ENCODE measurements at regions not wholly inside any gene's neighbourhood (a gene's known extent, or its start where the extent isn't known, plus 50 kb on each side); places are given as distances from the start of the nearest gene placed in this dataset.

GRCh38 chr9:1440256-1440655 is 390.1 kb downstream of the DMRT2 start:
- no peak overlapping the region for H3K27ac ChIP-seq
- no peak overlapping the region for H3K4me3 ChIP-seq
- H3K9me3 ChIP-seq = no peaks in the 10 kb centered on the region
- H3K4me1 ChIP-seq = no peaks in the 10 kb centered on the region
- no peak for DNase-seq (ENCODE audit: low spot score in 2 of 2)
- WGBS = 65% methylated on average over 3 of the region's 3 CpGs
- TF ChIP-seq POLR2A (IDR thresholded peaks at IDR 0.05) = no peak
- no peak for TF ChIP-seq CTCF (IDR thresholded peaks at IDR 0.05)
- no peak for TF ChIP-seq EP300 (IDR thresholded peaks at IDR 0.05)
- no peak for TF ChIP-seq POLR2AphosphoS5 (IDR thresholded peaks at IDR 0.05)
- H3K27me3 ChIP-seq = no peaks in the 10 kb centered on the region
- H3K36me3 ChIP-seq = no peaks in the 10 kb centered on the region

- no peak overlapping the region for H3K27ac ChIP-seq
- H3K9me3 ChIP-seq = no peaks in the 10 kb centered on the region
- no peaks in the 10 kb centered on the region for H3K4me1 ChIP-seq
- no peak overlapping the region for H3K4me3 ChIP-seq
- DNase-seq (ENCODE audit: low spot score in 2 of 2) = no peak
- H3K36me3 ChIP-seq = no peaks in the 10 kb centered on the region
- WGBS = 89% methylated on average over 1 of the region's 1 CpG
- TF ChIP-seq POLR2AphosphoS5 (IDR thresholded peaks at IDR 0.05) (no peak), CTCF (IDR thresholded peaks at IDR 0.05) (no peak), POLR2A (IDR thresholded peaks at IDR 0.05) (no peak)
- H3K27me3 ChIP-seq = no peaks in the 10 kb centered on the region
Observed at GRCh38 chr9:1442105-1442504, 391.9 kb downstream of the DMRT2 start.

- WGBS = 83% methylated on average over 1 of the region's 1 CpG
- H3K4me3 ChIP-seq = no peak overlapping the region
- no peaks in the 10 kb centered on the region for H3K36me3 ChIP-seq
- no peaks in the 10 kb centered on the region for H3K27me3 ChIP-seq
- H3K27ac ChIP-seq = no peak overlapping the region
- TF ChIP-seq POLR2AphosphoS5 (IDR thresholded peaks at IDR 0.05) (no peak), EP300 (IDR thresholded peaks at IDR 0.05) (no peak), POLR2A (IDR thresholded peaks at IDR 0.05) (no peak), CTCF (IDR thresholded peaks at IDR 0.05) (no peak)
- no peak for DNase-seq (ENCODE audit: low spot score in 2 of 2)
- no peaks in the 10 kb centered on the region for H3K9me3 ChIP-seq
- H3K4me1 ChIP-seq = no peaks in the 10 kb centered on the region
Observed at GRCh38 chr9:1443450-1443849, 393.3 kb downstream of the DMRT2 start.

GRCh38 chr9:1446671-1447070 is 396.5 kb downstream of the DMRT2 start:
- Histone ChIP-seq H3K27ac (no peak overlapping the region), H3K27me3 (no peaks in the 10 kb centered on the region), H3K36me3 (no peaks in the 10 kb centered on the region), H3K4me1 (no peaks in the 10 kb centered on the region), H3K9me3 (no peaks in the 10 kb centered on the region), H3K4me3 (no peak overlapping the region)
- WGBS = 64% methylated on average over 2 of the region's 2 CpGs
- no peak for TF ChIP-seq EP300 (IDR thresholded peaks at IDR 0.05)
- TF ChIP-seq POLR2AphosphoS5 (IDR thresholded peaks at IDR 0.05) = no peak
- no peak for TF ChIP-seq POLR2A (IDR thresholded peaks at IDR 0.05)
- no peak for TF ChIP-seq CTCF (IDR thresholded peaks at IDR 0.05)
- DNase-seq (ENCODE audit: low spot score in 2 of 2) = no peak

GRCh38 chr9:1453636-1454035 is 403.5 kb downstream of the DMRT2 start:
- Histone ChIP-seq H3K4me1 (no peaks in the 10 kb centered on the region), H3K9me3 (no peaks in the 10 kb centered on the region), H3K27ac (no peak overlapping the region), H3K27me3 (no peaks in the 10 kb centered on the region), H3K36me3 (no peaks in the 10 kb centered on the region), H3K4me3 (no peak overlapping the region)
- no peak for TF ChIP-seq EP300 (IDR thresholded peaks at IDR 0.05)
- no peak for TF ChIP-seq POLR2A (IDR thresholded peaks at IDR 0.05)
- TF ChIP-seq CTCF (IDR thresholded peaks at IDR 0.05) = no peak
- TF ChIP-seq POLR2AphosphoS5 (IDR thresholded peaks at IDR 0.05) = no peak
- 75% methylated on average over 4 of the region's 4 CpGs for WGBS
- DNase-seq (ENCODE audit: low spot score in 2 of 2) = no peak

All from suprapubic skin (tissue), 4 donors.